ENCODE measurements at regions not wholly inside any gene's neighbourhood (a gene's known extent, or its start where the extent isn't known, plus 50 kb on each side); places are given as distances from the start of the nearest gene placed in this dataset.
"Not testable (repeated sequence)": the region's sequence is repeated elsewhere in the genome, so short reads cannot be mapped to it uniquely, and the experiment has no call there.

DNA sequence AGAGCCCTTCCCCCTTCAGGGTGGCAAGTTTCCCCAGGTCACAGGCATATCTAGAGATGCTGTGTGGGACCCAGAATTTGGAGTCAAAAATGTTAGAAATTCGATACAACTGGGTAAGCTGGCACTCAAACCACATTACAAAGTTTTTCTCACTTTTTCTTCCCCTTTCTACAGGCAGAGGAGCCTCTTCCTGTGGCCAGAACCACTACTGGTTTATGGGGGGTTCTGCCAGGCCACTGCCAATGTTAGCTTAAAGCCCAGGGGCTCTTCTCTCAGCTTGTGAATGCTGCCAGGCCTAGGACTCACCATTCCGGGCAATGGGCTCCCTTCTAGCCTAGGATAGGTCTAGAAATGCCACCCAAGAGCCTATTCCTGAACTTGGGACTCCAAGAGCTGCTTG, 617.9 kb upstream of the PHF14 start:
- DNase-seq, result no peak

DNA sequence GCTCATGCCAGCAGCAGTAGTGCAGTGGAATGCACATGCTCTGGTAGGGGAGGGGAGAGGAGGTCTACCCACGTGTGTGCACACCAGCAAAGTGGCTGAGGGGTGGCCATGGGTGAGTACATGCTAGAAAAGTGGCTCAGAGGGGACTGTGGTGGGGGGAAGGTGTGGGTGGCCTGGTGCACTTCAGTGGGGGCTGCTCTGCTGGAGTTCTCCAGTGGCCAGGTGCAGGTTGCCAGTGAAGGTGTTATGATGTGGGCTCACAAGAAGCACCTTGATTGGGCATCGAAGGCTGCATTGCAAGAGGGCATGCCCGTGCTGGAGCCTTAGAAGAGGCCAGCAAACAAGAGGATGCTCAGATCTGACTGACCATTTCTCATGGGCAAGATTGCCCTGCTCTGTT, 613.6 kb upstream of the PHF14 start:
- DNase-seq, result no peak

DNA sequence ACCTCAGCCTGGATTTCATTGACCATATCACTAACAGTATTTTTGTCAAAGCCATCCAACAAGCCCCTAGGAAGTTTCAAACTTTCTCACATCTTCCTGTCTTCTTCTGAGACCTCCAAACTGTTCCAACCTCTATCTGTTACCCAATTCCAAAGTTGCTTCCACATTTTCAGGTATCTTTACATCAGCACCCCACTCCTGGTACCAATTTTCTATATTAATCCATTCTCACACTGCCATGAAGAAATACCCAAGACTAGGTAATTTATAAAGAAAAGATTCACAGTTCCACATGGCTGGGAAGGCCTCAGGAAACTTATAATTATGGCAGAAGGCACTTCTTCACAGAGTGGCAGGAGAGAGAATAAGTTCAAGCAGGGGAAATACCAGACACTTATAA, 571.9 kb upstream of the PHF14 start:
- DNase-seq, result no peak

DNA sequence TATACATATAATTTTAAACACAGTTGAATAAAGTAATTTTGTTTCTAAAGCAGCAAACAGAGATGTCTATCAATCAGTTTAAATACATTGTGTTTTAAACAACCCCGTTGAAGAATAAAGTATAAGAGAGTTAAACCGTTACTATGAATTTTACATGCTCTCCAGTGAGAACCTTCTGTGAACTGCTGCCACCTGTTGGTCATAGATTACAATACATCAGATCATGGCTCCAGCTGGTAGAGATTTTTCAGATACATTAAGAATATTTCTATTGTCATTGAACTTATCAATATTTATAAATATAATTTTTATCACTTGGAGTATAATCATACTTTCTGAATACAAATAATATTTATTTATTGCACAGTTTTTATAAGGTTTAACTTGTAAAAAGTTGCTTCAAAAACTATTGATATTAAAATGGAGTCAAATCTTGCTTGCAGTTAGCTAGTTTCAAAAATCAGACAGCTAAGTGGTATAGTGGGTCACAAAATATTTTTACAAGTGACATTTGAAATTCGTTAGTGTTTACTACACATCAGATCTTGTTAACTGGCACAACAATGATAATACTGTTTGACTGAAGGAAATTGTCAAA, 561.2 kb upstream of the PHF14 start:
- peak; percentile 32 for DNase-seq

DNA sequence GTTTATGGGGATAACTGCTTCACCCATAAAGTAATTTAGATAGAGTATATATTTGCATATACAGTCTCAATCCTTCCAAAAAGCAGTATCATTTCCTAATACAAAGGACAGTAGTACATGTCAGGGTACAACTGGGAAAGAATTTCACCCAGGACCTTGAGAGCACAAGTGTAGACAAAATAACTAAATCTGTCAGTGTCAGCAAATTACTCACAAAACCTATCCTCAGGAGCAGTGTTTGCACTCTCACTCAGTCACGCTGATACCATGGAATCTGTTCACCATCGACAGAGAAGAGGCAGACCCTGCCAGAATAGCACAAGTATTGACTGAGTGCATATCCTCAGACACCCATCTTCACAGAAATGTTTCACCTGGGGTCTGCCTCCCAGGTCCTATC, 554.7 kb upstream of the PHF14 start:
- no peak for DNase-seq

DNA sequence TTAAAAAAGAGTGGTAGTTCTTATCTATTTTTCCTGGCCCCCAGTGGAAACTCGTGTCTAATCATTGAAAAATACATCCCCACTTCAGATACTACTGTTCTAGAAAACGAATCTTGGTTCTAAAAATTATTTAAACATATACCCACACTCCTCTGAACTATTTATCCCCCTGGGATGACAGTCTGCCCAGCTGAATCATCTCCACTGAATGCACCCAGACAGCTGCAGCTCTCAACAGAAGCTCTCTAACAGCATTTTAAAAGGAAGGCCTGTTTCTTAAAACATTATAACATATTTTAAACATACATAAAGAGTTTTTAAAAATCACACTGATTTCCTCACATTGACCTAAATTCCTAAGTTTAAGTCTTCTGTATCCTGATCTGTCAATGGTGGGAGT, 544.6 kb upstream of the PHF14 start:
- no peak for DNase-seq

DNA sequence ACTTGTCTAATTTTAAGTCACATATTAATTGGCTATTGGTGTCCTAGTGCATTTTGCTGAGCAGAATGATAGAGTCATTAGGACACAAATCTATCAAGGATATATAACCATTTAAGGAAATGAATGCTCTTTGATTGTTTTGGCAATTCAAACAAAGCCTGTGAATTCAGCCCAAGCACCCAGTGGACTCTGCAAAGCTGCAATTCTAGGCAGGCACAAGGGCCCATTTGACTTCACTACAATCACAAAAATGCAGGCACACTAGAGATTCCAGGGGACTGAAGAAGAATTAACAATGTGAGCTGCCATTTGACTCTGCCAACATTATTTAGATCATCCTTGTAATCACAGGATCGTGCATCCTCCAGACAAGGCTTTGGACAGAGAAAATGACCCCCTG, 544.2 kb upstream of the PHF14 start:
- DNase-seq, result no peak

DNA sequence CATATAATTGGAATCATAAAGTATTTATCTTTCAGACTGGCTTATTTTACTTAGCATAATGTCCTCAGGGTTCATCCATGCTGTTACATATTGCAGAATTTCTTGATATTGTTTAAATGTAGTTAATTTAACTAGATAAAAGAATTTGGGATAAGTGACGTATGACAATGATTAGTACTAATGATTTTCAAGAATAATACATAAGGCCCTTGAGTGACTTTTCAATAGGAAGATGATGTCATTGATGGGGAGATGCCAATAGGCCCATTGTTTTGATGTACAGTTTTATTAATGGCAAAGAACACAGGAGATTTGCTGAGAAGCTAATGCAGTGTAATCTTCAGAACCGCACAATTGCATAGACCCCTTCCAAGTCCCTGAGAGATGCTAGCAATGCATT, 537.4 kb upstream of the PHF14 start:
- DNase-seq, result no peak

DNA sequence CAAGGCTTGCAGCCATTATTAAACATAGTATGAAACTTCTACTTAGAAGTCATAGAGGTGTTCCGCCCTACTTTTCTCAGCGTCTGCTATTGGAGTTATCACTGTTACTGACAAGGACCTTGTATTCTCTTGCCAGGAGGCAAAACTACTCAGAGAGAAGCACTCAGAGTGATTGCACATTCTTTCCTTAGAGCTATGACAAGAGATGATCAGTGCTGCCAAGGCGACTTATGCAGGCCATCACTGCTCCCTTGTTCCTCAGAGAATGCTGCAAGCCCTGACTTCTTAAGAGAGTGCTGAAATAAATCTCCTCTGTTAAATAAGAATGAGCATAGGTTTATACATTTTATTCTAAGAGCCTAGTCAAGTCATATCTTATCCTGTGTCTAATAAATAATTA, 534.6 kb upstream of the PHF14 start:
- DNase-seq, result no peak

DNA sequence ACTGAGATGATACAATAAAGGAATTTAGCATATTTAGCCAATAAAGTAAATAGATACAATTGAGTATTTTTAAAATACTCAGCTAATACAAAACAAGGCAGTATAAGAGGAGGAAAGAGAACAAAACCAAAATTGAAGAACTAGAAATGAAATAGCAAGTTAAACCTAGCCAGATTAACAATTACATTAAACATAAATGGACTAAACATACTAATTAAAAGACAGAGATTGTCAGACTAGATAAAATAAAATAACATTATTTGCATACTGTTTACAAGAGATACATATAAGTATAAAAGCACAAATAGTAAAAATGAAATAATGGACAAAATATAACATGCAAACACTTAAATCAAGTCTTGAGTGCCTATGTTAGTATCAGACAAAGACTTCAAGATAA, 517.7 kb upstream of the PHF14 start:
- DNase-seq, result no peak

DNA sequence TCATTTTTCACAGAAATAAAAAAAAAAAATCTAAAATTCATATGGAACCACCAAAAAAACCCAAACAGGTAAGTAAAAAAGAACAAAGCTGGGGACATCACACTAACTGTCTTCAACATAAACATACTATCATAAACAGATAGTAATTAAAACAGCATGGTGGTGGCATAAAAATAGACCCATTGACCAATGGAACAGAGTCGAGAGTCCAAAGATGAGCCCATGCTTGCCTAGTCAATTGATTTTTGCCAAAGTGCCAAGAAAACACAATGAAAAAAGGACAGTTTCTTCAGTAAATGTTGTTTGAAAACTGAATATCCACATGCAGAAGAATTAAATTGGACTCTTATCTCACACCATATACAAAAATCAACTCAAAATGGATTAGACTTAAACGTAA, 513.2 kb upstream of the PHF14 start:
- no peak for DNase-seq

DNA sequence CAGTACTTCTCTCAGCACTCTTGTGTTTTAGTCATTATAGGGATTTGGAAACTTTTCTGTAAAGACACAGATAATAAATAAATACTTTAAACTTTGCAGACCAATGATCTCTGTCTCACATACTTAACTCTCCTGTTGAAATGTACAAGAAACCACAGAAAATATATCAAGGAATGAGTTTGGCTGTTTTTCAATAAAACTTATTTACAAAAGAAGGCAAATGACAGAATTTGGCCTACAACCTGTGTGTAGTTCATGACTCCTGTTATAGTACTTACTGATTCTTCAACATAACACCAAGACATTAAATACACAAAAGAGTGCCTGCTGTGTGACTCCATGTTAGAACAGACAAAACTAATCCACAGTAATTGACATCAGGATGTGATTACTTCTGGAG, 510.0 kb upstream of the PHF14 start:
- no peak for DNase-seq

DNA sequence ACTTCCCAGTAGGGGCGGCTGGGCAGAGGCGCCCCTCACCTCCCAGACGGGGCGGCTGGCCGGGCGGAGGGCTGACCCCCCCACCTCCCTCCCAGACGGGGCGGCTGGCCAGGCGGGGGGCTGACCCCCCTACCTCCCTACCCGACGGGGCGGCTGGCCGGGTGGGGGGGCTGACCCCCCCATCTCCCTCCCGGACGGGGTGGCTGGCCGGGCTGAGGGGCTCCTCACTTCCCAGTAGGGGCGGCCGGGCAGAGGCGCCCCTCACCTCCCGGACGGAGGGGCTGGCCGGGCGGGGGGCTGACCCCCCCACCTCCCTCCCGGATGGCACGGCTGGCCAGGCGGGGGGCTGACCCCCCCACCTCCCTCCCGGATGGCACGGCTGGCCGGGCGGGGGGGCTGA, 508.1 kb upstream of the PHF14 start:
- DNase-seq, result not testable (repeated sequence)

DNA sequence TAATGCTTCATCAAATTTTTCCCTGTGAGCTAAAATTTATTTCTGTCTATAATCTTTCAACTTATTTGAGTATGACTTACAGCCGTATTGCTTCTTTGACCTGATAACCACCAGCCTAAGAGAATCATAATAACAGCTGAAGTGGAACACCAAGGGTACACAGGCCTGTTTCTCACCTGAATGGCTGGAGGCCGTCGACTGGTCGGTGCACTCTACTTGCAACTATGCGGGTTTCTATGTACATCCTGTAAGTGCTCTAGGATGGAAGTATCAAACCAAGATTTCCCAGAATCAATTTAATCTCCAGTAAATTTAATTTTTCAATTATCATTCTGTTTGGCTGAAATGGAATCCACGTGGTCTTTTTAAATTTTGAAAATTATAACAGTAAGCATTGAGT, 504.8 kb upstream of the PHF14 start:
- DNase-seq, result no peak

DNA sequence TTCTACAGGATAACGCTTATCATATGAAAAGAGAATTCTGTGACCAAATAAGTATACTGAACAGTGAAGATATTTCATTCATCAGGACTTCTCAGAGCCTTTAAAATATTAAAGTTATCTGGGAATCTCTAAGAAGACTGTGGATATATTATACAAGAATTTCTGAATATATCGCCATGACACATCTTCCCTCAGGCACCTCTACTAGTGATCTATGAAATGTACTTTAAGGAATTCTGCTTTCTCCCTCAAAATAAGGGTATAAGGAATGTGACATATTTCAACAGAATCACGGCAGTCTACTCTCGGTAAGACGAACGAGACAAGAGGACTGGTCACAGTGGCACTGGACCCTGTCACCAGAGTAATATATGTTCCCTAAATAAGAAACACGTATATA, 504.2 kb upstream of the PHF14 start:
- DNase-seq, result no peak

DNA sequence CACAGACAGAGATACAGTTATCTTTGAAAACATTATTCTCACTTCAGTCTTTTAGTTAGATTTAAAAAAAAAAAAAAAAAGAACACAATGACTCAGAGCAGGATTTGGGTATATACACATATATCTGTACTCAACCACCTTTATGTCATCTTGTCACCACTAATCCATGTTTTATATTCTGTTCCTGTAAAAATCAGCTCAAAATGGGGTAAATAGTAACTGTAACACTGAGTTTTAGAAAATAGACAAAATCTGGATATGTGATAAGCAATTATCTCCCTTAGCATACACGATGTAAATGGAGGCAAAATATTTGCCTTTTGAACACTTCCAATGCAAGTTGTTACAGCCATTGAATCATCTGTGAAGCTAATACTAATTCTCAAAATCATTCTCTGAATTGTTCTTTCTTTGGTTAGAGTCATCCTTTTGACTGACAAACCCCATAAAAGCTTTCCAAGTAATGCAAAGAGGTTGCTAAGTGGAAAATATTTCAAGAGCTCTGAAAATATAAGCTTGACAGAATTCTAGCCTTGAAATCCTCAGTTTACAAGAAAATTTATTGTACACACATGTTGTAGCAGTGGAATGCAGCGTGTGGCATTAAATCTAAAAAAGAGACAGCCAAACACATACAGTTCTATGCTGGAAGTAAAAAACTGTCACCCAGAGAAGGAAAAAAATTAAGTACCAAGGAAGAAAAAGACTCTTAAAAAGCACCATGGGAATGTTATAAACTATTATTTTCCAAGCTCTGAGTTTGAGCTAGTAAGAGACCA, 502.2 kb upstream of the PHF14 start:
- DNase-seq, result no peak

DNA sequence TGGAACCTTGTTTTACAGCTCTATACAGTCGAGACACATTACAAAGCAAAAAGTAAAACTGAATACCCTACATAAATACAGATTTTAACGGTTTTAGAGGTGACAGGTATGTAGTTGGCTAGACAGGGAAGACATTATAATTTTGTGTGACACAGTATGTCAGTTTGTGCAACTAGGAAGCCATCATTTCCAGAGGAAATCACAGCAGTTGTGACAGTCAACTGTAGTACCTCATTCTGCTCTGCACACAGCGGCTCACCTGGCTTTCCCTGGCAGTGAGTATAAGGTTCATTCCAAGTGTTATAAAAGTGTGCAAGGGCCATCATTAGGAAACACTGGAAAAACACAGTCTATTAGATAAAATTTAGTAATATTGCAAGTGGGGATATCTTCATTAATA, 501.6 kb upstream of the PHF14 start:
- no peak for DNase-seq

DNA sequence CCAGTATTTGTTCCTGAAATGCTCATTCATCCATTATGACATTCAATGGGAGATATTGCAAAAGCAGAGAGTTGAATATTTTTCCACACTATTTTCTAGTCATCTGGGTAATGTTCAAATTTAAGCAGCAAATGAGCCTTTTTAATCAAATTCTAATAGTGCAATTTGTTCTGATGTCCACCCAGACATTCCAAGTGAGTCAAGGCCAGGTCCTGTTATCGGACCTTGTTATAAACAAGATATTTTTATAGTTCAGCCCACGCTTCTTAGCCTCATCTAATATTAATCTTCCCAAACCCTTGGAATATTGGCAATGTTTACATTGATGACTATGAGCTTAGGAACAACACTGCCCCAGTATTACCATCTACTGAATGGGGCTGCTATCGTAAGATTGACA, 500.1 kb upstream of the PHF14 start:
- no peak for DNase-seq

DNA sequence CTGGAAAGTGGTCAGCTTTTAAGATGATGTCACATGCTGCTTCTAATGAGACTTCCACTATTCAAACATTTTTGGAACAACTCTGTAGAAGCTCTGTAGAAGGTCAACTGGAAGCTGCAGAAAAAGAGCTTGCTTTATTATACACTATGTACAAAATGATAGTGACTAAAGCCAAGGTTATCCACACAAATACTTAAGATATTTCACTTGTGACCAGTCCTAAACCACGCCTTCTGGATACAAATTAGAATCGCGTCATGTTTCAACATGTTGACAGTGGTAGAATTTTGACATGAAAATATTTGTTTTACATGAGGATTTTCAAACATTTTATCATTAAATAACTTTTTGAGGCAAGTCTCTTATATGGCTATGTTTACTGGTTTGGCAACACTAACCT, 499.6 kb upstream of the PHF14 start:
- DNase-seq, result no peak

DNA sequence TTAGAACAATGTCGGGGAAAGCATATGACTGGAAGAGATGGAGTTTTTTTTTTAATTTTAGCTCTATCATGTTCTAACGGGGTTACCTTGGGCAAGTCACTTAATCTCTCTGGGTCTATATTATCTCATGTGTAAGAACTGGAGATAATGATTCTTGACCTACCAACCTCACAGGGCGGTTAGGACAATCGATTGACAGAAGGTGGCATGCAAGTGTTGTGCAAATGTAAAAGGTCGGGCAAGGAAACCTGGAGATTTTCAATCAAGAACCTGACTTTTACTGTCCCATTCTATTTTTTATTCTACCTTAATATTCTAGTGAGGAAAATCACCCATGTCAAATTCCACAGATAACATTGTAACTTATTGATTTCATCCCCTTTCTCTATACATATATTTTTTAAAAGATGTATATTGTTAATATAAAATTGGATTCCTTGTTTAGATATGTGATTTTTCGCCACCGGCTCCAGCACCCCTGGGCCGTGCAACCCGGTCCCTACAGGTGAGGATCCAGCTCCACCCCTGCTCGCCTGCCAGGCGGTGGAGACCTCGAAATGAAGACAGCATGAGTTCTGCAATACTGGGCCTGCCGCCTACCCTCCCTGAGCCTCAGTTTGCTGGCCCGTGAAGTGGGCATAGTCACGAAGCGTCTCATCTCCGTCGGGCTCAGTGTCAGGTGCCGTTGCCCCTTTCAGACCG, 497.6 kb upstream of the PHF14 start:
- DNase-seq, result no peak

DNA sequence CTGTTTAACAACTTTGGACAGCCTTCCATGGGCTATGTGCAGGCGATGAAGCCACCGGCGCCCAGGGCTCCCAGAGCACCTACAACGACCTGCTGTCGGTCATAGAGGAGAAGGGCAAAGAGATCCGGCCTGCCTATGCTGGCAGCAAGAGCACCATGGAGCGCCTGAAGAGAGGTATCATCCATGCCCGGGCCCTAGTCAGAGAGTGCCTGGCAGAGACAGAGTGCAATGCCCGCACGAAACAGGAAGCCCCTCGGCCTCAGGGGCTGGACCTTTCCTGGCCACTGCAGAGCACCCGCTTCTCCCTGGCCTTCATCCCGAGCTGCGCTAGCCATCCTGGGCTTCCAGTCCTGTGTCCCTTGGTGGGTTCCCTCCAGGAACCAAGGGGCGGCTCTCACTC, 497.0 kb upstream of the PHF14 start:
- no peak for DNase-seq

DNA sequence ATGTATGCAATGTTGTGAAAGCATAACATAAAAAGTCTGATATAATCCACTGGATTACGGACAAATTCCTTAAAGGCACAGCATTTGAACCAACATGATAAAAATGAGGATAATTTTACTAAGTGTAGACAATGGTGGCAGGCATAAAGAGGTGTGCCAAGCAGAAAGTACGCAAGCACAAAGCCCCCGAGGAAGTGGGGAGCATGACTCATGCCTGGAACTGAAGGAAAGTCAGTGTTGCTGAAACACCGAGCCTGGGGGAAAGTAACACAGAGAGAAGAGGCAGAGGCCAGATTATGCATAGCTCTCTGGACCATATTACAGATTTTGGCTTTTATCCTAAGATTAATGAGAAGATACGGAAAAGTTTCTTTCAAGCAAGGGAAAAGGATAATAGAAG, 490.0 kb upstream of the PHF14 start:
- DNase-seq, result no peak

DNA sequence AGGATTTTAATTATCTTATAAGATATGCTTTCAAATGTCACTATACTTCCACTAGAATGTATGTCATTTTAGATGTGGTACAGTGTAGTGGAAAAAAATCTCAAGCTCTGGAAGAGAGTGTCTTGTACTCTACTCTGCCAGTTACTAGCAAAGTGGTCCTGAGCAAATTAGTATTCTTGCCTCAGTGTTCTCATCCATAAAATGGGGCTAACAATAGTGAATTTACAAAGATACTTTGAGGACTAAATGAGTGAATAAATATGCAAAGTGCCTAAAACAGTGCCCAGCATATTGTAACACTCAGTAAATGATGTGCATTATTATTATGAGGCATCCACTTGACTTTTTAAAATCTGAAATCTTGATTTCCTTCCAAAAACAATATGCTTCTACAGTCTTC, 488.9 kb upstream of the PHF14 start:
- DNase-seq, result no peak

DNA sequence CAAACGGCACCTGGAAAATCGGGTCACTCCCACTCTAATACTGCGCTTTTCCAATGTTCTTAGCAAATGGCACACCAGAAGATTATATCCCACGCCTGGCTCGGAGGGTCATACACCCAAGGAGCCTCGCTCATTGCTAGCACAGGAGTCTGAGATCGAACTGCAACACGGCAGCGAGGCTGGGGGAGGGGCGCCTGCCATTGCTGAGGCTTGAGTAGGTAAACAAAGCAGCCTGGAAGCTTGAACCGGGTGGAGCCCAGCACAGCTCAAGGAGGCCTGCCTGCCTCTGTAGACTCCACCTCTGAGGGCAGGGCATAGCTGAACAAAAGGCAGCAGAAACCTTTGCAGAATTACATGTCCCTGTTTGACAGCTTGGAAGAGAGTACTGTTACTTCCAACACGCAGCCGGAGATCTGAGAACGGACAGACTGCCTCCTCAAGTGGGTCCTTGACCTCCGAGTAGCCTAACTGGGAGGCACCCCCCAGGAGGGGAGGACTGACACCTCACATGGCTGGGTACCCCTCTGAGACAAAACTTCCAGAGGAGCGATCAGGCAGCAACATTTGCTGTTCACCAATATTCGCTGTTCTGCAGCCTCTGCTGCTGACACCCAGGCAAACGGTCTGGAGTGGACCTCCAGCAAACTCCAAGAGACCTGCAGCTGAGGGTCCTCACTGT, 472.3 kb upstream of the PHF14 start:
- not testable (repeated sequence) for DNase-seq
